BJ (cell line): ENCODE measurements at regions not wholly inside any gene's neighbourhood (a gene's known extent, or its start where the extent isn't known, plus 50 kb on each side); places are given as distances from the start of the nearest gene placed in this dataset.

Experiments
- CTCF ChIA-PET: fragments of 350-600 bp; formaldehyde crosslinking; extraction: SDS; loops from one replicate; lab custom pipeline; 2021; ENCODE audit warnings: antibody characterized with exemption, inconsistent platforms; lab: Yijun Ruan, JAX
- POLR2A ChIA-PET: fragments of 300-600 bp; sonication (Branson Sonifier 250); formaldehyde crosslinking; extraction: SDS; loops from one replicate; lab custom pipeline; 2021; ENCODE audit warnings: antibody characterized with exemption; lab: Charles Lee
- DNase-seq: peaks from one replicate; pipeline ENCODE4 v3.0.0-alpha.2; 2011; ENCODE audit warnings: low read depth
- H3K27me3 ChIP-seq: 2 replicates; pipeline ENCODE4 v1.6.0; 2011; ENCODE audit warnings: low read length; ENCODE audit not compliant: control insufficient read depth, insufficient read depth
- H3K36me3 ChIP-seq: 2 replicates; pipeline ENCODE4 v1.5.1; 2011; ENCODE audit warnings: low read length; ENCODE audit not compliant: control insufficient read depth, insufficient read depth
- H3K4me3 ChIP-seq: 2 replicates; pipeline ENCODE4 v1.5.1; 2011; ENCODE audit warnings: low read depth, mild to moderate bottlenecking, control low read depth, low read length
- TF ChIP-seq, protein P1 (sequence below): IDR thresholded peaks from 2 replicates; pipeline ENCODE4 v1.5.1; 2011; ENCODE audit warnings: low read depth, mild to moderate bottlenecking, control low read depth, inconsistent platforms, low read length, moderate library complexity; ENCODE audit not compliant: insufficient read depth

DNA sequence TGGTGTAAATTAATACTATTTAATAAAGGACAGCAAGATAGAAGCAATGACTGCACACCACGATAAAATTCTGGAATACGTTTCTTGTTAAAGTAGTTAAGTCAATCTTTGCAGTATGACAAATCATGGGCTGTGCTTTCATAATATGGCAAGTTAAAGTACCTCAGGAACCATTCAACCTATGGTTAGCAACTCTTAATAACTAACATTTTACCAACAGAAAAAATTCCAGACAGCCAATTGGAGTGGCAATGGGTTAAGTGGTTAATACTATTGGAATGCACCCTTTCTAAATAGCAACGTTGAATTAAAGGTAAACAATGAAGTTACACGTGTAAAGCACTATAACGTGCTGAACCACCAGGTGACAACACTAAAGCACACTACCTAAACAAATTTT is 72.4 kb upstream of the ZCCHC13 start:
- TF ChIP-seq, protein P1, sequence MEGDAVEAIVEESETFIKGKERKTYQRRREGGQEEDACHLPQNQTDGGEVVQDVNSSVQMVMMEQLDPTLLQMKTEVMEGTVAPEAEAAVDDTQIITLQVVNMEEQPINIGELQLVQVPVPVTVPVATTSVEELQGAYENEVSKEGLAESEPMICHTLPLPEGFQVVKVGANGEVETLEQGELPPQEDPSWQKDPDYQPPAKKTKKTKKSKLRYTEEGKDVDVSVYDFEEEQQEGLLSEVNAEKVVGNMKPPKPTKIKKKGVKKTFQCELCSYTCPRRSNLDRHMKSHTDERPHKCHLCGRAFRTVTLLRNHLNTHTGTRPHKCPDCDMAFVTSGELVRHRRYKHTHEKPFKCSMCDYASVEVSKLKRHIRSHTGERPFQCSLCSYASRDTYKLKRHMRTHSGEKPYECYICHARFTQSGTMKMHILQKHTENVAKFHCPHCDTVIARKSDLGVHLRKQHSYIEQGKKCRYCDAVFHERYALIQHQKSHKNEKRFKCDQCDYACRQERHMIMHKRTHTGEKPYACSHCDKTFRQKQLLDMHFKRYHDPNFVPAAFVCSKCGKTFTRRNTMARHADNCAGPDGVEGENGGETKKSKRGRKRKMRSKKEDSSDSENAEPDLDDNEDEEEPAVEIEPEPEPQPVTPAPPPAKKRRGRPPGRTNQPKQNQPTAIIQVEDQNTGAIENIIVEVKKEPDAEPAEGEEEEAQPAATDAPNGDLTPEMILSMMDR, result no peak
- no peaks in the 10 kb centered on the region for H3K36me3 ChIP-seq
- POLR2A ChIA-PET, result no interaction called here
- no peak overlapping the region for H3K4me3 ChIP-seq
- CTCF ChIA-PET, result no interaction called here
- DNase-seq, result no peak
- H3K27me3 ChIP-seq, result no peaks in the 10 kb centered on the region

GRCh38 chrX:74230094-74230493 is 73.9 kb upstream of the ZCCHC13 start:
- TF ChIP-seq, protein P1, result no peak
- no peak for DNase-seq
- ChIA-PET POLR2A (no interaction called here), CTCF (no interaction called here)
- no peak overlapping the region for H3K4me3 ChIP-seq
- H3K27me3 ChIP-seq, result no peaks in the 10 kb centered on the region
- H3K36me3 ChIP-seq, result no peaks in the 10 kb centered on the region

DNA sequence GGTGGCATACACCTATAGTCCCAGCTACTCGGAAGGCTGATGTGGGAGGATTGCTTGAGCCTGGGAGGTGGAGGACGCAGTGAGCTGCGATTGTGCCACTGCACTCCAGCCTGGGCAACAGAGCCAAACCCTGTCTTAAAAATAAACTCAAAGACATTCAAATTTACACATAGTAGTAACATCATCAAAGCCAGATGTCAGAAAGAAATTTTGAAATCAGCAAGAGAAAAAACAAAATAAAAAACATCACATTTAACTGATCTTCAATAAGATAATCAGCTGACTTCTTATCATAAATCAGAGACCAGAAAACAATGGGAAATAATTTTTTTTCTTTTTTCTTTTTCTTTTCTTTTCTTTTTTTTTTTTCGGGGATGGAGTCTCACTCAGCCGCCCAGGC is 78.9 kb upstream of the ZCCHC13 start:
- ChIA-PET POLR2A (interaction anchor here (0.6 kb wide), 1 partner anchor 99 kb away, joined by 9 read pairs; no protein-coding TSS in a partner anchor), CTCF (no interaction called here)
- H3K36me3 ChIP-seq, result no peaks in the 10 kb centered on the region
- DNase-seq, result no peak
- TF ChIP-seq, protein P1, result no peak
- H3K4me3 ChIP-seq, result no peak overlapping the region
- no peaks in the 10 kb centered on the region for H3K27me3 ChIP-seq

- Histone ChIP-seq H3K36me3 (peaks cover 1% of the 10 kb centered on the region), H3K4me3 (no peak overlapping the region), H3K27me3 (no peaks in the 10 kb centered on the region)
- ChIA-PET POLR2A (no interaction called here), CTCF (no interaction called here)
- DNase-seq, result no peak
- TF ChIP-seq, protein P1, result no peak
These were observed 83.7 kb upstream of the ZCCHC13 start for GRCh38 chrX:74220277-74220676.

DNA sequence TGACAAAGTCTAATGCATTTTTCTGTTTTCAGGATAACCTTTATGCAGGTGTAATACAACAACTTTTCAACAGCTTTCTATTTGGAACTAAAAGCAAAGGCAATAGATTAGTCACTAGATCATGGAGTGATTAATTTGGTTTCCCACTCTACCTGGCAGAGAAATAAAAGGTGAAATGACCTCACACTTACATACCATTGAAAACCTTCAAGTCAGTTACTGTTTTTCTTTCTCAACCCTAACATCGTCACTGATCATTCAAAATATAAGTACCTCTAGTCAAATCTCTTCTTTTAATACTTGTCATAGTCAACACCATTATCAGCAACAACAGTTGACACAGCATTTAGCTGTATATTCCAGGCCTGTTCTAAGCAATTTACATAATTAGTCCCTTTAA is 85.1 kb upstream of the ZCCHC13 start:
- TF ChIP-seq, protein P1, result no peak

More for the DNA sequence above, 85.1 kb upstream of the ZCCHC13 start:
- Histone ChIP-seq H3K36me3 (peaks cover 1% of the 10 kb centered on the region), H3K4me3 (no peak overlapping the region), H3K27me3 (no peaks in the 10 kb centered on the region)
- DNase-seq, result no peak
- CTCF ChIA-PET, result no interaction called here
- POLR2A ChIA-PET, result no interaction called here
